ENCODE measurements at regions not wholly inside any gene's neighbourhood (a gene's known extent, or its start where the extent isn't known, plus 50 kb on each side); places are given as distances from the start of the nearest gene placed in this dataset.
"Not testable (repeated sequence)": the region's sequence is repeated elsewhere in the genome, so short reads cannot be mapped to it uniquely, and the experiment has no call there.

DNA sequence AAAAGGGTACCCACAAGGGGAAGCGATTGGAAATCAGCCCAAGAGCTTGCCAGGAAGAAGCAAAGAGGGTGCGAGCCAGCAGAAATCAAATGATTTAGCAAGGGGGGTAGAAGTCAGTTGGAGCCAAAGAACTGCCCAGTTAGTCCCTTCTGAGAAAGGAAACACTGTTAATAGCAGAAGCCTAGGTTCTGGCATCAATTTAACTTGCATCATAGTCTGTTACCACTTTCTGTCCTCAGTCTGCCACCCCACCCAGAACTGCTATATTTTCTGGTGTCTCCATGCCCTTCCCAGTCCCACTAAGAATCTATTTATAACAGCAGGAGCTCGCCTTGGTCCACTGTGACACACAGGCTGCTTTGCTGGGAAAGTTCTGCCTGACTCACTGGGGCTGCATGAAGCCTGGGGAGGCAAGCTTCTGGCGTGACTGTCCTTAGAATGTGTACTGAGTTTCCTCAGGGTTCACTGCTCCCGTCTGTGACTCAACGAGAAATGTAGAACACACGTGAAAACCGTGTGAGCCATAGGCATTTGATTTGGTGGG is 157.8 kb upstream of the TTC29 start:
- no peak for DNase-seq
- Mint-ChIP-seq H3K9me3 (no peaks in the 10 kb centered on the region), H3K36me3 (ENCODE audit: low read depth) (no peaks in the 10 kb centered on the region), H3K4me1 (ENCODE audit: low read depth) (no peaks in the 10 kb centered on the region), H3K4me3 (no peak overlapping the region), H3K27me3 (peaks cover 41% of the 10 kb centered on the region), H3K27ac (no peak overlapping the region)

DNA sequence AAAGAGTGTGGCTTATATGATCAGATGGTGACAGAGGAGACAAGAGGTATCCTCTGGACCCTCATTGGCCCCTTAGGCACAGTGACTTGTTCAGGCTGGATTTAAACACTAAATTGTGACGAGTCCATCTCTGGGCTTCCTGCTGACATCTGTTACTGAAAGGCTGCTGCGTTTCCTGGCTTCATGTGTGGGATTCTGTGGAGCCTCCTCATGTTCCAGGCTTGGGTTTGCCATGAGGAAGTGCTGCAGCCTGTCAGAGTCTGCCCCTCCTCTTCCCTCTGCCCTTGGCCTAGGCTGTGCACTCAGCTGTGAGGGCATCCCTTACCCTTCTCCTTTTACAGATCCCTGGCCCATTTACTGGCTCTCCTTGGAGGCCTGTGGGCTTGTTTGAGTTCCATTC is 159.1 kb upstream of the TTC29 start:
- Mint-ChIP-seq H3K36me3 (ENCODE audit: low read depth) (no peaks in the 10 kb centered on the region), H3K4me3 (no peak overlapping the region), H3K4me1 (ENCODE audit: low read depth) (no peaks in the 10 kb centered on the region), H3K27me3 (peaks cover 37% of the 10 kb centered on the region), H3K9me3 (no peaks in the 10 kb centered on the region), H3K27ac (no peak overlapping the region)
- DNase-seq, result no peak

DNA sequence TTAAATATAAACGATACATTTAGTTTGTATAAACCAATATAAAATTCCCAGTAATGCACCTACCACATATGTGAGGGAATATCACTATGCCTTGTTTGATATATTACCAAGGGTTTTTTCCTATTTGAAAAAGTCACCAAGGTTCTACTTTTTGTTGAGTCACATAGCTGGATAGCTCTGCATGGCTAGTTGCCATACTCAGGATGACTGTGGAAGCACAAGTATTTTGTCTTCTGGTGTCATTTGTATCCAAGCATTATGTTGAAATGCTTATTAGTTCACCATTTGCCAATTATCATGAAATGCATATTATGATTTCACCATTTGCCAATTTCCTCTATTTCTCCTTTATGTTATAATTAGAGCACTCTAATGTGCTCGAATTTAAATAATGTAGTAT is 162.7 kb upstream of the TTC29 start:
- H3K27ac Mint-ChIP-seq, result no peak overlapping the region
- DNase-seq, result no peak
- H3K4me1 Mint-ChIP-seq (ENCODE audit: low read depth), result no peaks in the 10 kb centered on the region
- H3K4me3 Mint-ChIP-seq, result no peak overlapping the region
- H3K9me3 Mint-ChIP-seq, result no peaks in the 10 kb centered on the region
- peaks cover 25% of the 10 kb centered on the region for H3K27me3 Mint-ChIP-seq
- H3K36me3 Mint-ChIP-seq (ENCODE audit: low read depth), result no peaks in the 10 kb centered on the region

DNA sequence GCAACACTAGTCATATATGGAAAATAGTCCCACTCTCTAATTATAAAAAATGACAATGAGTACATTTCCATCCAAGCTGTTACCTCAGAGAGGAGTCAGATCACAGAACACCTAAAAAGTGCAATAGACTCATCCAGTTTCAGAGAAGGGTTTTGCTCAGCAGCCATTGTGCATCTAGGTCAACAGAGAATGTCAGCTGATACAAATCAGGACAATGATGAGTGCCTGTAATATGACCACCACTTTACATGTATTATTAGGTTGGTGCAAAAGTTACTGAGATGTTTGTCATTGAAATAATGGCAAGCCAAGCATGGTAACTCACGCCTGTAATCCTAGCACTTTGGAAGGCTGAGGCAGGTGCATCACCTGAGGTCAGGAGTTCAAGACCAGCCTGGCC is 164.1 kb upstream of the TTC29 start:
- no peak overlapping the region for H3K4me3 Mint-ChIP-seq
- H3K27me3 Mint-ChIP-seq, result peaks cover 17% of the 10 kb centered on the region
- no peak for DNase-seq

DNA sequence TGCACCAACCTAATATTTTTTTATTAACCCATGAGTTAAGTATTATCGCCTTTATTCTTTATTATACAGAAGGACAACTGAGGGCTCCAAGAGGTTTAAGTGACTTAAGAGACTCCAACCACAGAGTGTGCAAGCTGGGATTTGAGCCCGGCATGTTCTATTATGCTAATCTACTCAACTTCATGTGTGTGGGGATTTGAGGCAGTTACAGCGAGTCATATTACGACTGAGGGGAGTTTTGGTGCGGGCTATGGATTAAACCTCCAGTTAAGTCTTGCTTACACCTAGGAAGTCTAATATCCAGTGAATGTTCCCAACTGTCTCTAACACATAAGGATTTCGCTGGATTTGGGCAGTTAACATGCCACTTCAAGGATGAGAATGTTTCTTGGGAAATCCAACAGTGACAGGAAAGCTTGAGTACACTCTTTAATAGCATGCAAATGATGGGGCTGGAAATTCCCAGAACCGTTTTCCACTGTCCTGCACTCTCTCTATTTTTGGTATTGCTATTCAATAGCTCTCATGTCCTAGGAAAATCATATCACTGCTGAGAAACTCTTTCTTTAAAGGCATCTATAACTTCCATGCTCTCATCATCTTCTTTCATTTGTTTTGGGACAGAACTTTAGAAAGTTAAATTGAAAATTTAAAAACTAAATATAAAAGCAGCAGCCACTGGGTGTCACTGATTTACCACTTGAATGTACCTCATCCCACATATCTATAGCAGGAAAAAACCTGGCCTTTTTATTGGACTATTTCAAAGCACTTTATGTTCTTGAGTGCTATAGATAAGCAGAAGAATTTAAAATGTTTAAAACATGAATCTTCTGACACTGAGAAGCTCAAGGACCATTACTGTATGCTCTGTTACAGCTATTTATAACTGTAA is 165.1 kb upstream of the TTC29 start:
- H3K4me1 Mint-ChIP-seq (ENCODE audit: low read depth), result no peaks in the 10 kb centered on the region
- peaks cover 9% of the 10 kb centered on the region for H3K9me3 Mint-ChIP-seq
- peaks cover 12% of the 10 kb centered on the region for H3K27me3 Mint-ChIP-seq
- no peak overlapping the region for H3K27ac Mint-ChIP-seq
- DNase-seq, result no peak
- no peak overlapping the region for H3K4me3 Mint-ChIP-seq
- no peaks in the 10 kb centered on the region for H3K36me3 Mint-ChIP-seq (ENCODE audit: low read depth)

More for the DNA sequence above, 164.1 kb upstream of the TTC29 start:
- H3K9me3 Mint-ChIP-seq, result peaks cover 5% of the 10 kb centered on the region
- no peak overlapping the region for H3K27ac Mint-ChIP-seq
- no peaks in the 10 kb centered on the region for H3K4me1 Mint-ChIP-seq (ENCODE audit: low read depth)
- H3K36me3 Mint-ChIP-seq (ENCODE audit: low read depth), result no peaks in the 10 kb centered on the region

DNA sequence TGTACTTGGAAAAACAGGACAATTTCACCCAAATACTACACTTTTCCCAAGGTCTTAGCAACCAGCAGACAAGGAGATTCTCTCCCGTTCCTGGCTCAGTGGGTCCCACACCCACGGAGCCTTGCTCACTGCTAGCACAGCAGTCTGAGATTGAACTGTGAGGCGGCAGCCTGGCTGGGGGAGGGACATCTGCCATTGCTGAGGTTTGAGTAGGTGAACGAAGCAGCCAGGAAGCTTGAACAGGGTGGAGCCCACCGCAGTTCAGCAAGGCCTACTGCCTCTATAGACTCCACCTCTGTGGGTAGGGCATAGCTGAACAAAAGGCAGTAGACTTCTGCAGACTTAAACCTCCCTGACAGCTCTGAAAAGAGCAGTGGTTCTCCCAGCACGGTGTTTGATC is 166.5 kb upstream of the TTC29 start:
- not testable (repeated sequence) for H3K4me3 Mint-ChIP-seq; H3K36me3 Mint-ChIP-seq (ENCODE audit: low read depth); H3K9me3 Mint-ChIP-seq; H3K27ac Mint-ChIP-seq; DNase-seq; H3K4me1 Mint-ChIP-seq (ENCODE audit: low read depth)
- peaks cover 15% of the 10 kb centered on the region for H3K27me3 Mint-ChIP-seq

DNA sequence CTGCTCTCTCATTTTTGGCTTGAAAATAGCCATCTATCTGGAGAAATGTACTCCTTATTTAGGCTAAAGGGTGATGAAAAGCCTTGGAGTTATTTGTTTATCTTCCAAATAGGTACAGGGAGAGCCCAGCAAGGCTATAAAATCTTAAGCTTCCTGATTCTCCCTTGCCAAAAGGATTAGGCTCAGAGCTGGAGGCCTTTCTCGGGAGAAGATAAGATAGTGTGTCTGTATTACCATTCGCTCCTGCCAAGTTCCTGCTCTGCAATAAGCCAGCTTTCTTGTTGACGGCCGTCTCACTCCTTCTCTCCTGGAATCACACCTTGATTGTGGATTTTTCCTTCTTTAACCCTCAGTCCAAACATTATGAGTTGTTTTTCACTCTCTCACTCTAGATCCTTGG is 171.8 kb upstream of the TTC29 start:
- no peaks in the 10 kb centered on the region for H3K4me1 Mint-ChIP-seq (ENCODE audit: low read depth)
- no peak overlapping the region for H3K27ac Mint-ChIP-seq
- peaks cover 9% of the 10 kb centered on the region for H3K9me3 Mint-ChIP-seq
- no peak for DNase-seq
- no peak overlapping the region for H3K4me3 Mint-ChIP-seq
- peaks cover 19% of the 10 kb centered on the region for H3K27me3 Mint-ChIP-seq
- H3K36me3 Mint-ChIP-seq (ENCODE audit: low read depth), result no peaks in the 10 kb centered on the region

DNA sequence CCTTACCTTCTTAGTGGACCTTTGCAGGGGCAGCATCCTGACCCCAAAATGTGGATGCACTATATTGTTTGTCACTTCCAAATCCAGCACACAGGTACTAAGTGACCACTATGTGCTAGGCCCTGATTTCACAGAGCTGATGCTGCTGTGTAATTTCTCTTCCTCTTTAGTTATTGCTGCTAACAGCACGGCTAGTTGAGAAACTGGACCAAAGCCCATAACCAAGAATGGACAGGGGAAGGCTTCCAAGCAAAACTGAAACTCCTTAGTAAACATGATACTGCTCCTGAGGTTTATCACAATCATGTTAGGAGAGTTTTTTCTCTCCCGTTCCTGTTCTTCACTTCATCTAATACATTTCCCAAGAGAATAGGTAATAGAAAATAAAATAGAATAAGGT is 172.9 kb upstream of the TTC29 start:
- Mint-ChIP-seq H3K4me1 (ENCODE audit: low read depth) (no peaks in the 10 kb centered on the region), H3K27me3 (peaks cover 16% of the 10 kb centered on the region), H3K4me3 (no peak overlapping the region), H3K9me3 (peaks cover 9% of the 10 kb centered on the region), H3K36me3 (ENCODE audit: low read depth) (no peaks in the 10 kb centered on the region), H3K27ac (no peak overlapping the region)
- no peak for DNase-seq

DNA sequence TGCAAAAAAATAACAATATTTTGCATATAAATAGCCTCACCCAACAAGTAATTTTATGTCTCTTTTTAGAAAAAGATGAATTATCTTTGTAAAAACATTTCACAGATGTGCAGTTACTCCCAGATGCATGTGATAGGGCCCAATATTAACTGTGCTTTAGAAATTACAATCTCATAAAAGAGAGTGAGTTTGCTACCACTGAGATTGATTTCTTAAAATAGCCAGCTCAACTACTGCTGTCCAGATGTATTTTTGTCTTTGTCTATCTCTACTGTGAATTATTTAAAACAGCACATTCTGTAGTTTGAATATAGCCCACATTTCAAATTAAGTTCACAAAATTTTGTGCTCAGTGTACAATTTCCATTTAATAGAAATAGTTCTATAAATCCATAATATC is 177.0 kb upstream of the TTC29 start:
- Mint-ChIP-seq H3K4me3 (no peak overlapping the region), H3K27ac (no peak overlapping the region), H3K9me3 (no peaks in the 10 kb centered on the region), H3K4me1 (ENCODE audit: low read depth) (no peaks in the 10 kb centered on the region), H3K27me3 (peaks cover 10% of the 10 kb centered on the region), H3K36me3 (ENCODE audit: low read depth) (no peaks in the 10 kb centered on the region)
- no peak for DNase-seq

DNA sequence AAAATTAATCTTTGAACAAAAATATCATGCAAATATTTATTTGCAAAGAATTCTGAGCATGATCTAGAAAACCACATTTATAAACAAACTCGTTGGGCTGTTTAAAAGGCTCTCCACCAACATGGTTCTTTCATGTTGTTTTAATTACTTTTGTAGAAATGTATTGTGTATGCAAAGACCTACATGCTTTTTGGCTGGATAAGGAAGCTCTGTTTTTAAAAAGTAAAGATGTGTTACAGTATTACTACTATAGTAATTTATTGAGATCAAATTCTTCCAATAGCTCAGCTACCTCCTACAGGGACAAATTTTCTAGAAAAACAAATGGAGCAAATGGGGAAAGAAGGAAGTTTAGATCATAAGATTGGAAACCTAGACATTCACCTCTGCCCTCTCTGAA is 177.5 kb upstream of the TTC29 start:
- H3K9me3 Mint-ChIP-seq, result no peaks in the 10 kb centered on the region
- DNase-seq, result no peak
- H3K27me3 Mint-ChIP-seq, result peaks cover 10% of the 10 kb centered on the region
- H3K4me1 Mint-ChIP-seq (ENCODE audit: low read depth), result no peaks in the 10 kb centered on the region
- H3K27ac Mint-ChIP-seq, result no peak overlapping the region
- no peaks in the 10 kb centered on the region for H3K36me3 Mint-ChIP-seq (ENCODE audit: low read depth)
- H3K4me3 Mint-ChIP-seq, result no peak overlapping the region

DNA sequence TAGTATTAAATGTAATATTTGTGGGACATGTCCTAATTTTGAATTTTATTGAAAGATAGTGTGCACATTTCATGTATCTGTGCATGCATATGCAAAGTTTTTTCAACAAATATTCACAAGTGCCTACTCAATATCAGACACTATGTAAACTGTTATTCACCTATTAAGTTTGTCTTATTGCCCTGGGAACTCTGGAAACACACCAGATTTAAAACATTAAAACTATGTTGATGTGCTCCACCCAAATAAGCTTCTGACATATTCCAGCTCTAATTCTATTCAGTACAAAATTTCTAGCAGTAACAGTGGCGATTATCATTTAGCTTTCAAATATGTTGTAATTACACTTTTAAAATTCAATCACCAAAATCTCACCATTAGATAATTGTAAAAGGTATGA is 183.1 kb upstream of the TTC29 start:
- Mint-ChIP-seq H3K4me1 (ENCODE audit: low read depth) (no peaks in the 10 kb centered on the region), H3K27me3 (no peaks in the 10 kb centered on the region), H3K27ac (no peak overlapping the region), H3K9me3 (no peaks in the 10 kb centered on the region), H3K36me3 (ENCODE audit: low read depth) (no peaks in the 10 kb centered on the region), H3K4me3 (no peak overlapping the region)
- no peak for DNase-seq

DNA sequence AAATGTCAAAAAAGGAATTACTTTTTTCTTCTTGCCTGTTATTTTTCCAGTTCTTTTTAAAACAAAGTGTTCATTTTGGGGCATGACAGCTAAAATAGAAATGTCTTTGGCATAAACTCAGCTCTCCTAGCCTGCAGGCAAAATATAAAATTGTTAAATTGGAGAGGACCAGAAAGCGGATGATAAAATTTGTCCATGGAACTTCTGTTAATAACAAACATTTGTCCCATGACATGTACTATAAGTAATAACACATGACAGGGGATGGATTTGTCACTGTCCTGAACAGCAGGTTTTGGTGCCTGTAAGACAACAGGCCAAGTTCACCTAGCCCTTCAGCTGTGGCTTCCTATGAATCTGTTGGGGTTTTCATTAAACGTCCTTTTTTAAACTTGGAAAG is 184.0 kb upstream of the TTC29 start:
- no peaks in the 10 kb centered on the region for H3K4me1 Mint-ChIP-seq (ENCODE audit: low read depth)
- H3K36me3 Mint-ChIP-seq (ENCODE audit: low read depth), result no peaks in the 10 kb centered on the region
- no peaks in the 10 kb centered on the region for H3K9me3 Mint-ChIP-seq
- no peak overlapping the region for H3K4me3 Mint-ChIP-seq
- peaks cover 3% of the 10 kb centered on the region for H3K27me3 Mint-ChIP-seq
- no peak overlapping the region for H3K27ac Mint-ChIP-seq
- DNase-seq, result no peak

DNA sequence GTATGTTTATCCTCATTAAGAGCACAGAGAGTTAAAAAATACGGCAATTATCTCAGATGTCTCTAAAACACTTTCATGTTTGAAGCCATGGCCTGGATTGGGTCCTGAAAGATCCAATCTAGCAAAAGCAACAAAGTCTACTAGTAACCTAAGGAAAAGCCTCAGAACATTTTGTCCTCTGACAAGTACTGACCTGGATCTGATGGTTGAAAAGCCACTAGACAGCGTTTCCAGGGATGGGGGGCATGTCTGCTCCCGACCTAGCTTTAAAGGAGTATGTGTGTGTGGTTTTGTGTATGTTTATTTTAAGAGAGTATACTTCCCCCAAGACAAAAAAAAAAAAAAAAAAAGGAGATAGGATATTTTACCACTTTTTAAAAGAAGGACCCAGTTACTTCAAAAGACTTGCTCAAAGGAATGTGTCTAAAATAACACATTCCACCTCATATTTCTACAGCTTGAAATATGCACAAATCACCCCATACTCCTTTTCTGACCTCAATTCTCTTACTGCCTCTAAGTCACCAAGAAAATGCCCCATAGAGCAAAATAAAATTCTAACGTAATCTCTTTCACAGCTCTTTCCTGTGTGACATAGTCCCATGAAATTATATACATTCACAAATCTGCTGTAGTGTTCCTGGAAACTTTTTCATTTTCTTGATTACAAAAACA is 189.0 kb upstream of the TTC29 start:
- Mint-ChIP-seq H3K36me3 (ENCODE audit: low read depth) (no peaks in the 10 kb centered on the region), H3K4me3 (no peak overlapping the region), H3K9me3 (no peaks in the 10 kb centered on the region), H3K27ac (no peak overlapping the region), H3K27me3 (peaks cover 14% of the 10 kb centered on the region), H3K4me1 (ENCODE audit: low read depth) (no peaks in the 10 kb centered on the region)
- no peak for DNase-seq

DNA sequence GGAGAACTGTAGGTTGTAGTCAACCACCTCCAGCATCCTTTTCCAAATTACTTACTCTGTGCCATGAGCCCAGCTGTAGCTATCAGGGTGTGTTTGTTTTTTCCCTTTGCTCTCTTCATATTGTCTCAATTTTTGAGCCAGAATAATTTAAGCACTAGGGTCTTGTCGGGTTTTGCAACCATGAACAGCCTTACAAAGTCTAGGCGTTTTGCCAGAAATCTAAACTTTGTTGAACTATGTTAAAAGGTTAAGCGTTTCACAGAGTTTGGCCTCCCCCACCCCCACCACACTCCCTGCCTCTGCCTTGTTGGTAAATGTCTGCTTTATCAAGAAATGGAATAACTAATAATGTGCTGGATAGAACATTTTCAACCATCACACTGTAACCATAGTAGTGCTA is 190.6 kb upstream of the TTC29 start:
- no peak overlapping the region for H3K27ac Mint-ChIP-seq
- no peaks in the 10 kb centered on the region for H3K9me3 Mint-ChIP-seq
- no peak overlapping the region for H3K4me3 Mint-ChIP-seq
- no peak for DNase-seq
- H3K27me3 Mint-ChIP-seq, result peaks cover 14% of the 10 kb centered on the region
- H3K36me3 Mint-ChIP-seq (ENCODE audit: low read depth), result no peaks in the 10 kb centered on the region
- no peaks in the 10 kb centered on the region for H3K4me1 Mint-ChIP-seq (ENCODE audit: low read depth)

DNA sequence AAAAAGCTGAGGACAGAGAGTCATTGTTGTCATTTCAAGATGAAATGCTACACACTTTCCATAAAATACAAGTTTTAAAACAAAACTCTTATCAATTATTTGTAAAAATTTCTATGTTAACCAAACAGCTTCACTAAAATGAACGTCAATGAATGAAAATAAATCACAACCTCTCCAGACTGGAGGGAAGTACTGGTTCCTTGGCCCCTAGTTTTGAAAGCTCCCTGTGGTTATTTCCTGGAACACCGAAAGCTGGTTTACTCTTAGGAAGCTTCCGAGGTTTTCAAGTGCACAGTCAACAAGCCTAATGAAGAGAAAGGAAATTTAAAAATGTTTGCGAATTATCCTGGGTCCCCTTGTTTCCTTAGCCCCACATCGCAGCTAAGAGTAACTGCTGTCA is 191.1 kb upstream of the TTC29 start:
- H3K27me3 Mint-ChIP-seq, result peaks cover 14% of the 10 kb centered on the region
- no peaks in the 10 kb centered on the region for H3K9me3 Mint-ChIP-seq
- no peaks in the 10 kb centered on the region for H3K4me1 Mint-ChIP-seq (ENCODE audit: low read depth)
- no peaks in the 10 kb centered on the region for H3K36me3 Mint-ChIP-seq (ENCODE audit: low read depth)
- H3K4me3 Mint-ChIP-seq, result no peak overlapping the region
- no peak overlapping the region for H3K27ac Mint-ChIP-seq
- DNase-seq, result no peak

Measured in activated T-cell treated with anti-CD3 and anti-CD28 coated beads, Interleukin-2, amount 50 U/mL, for 24 hours (primary cell).